HG02884 (cell line): ENCODE measurements at regions not wholly inside any gene's neighbourhood (a gene's known extent, or its start where the extent isn't known, plus 50 kb on each side); places are given as distances from the start of the nearest gene placed in this dataset.
"Not testable (repeated sequence)": the region's sequence is repeated elsewhere in the genome, so short reads cannot be mapped to it uniquely, and the experiment has no call there.

Experiments
- ATAC-seq: cut with Tn5 transposase; IDR thresholded peaks from one replicate; pipeline ENCODE4 v1.9.1; 2021; ENCODE audit warnings: mild to moderate bottlenecking, moderate library complexity; ENCODE audit not compliant: unreplicated experiment

DNA sequence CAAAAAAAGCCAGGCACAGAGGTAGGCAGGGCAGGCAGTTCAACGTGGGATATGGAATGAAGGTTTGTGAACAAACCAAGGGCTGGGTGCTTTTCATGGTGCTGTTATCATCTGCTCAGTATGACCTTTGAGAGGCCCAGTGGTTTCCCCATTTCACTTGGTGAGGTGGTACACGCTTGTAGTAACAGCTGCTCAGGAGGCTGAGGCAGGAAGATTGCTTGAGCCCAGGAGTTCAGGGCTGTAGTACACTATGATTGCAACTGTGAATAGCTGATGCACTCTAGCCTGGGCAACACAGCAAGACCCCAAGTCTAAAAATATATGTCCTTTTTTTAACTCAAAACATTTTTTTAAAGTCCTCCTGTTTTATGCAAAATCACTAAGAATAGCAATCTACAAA lies 174.8 kb downstream of the ENC1 start:
- ATAC-seq, result no peak

DNA sequence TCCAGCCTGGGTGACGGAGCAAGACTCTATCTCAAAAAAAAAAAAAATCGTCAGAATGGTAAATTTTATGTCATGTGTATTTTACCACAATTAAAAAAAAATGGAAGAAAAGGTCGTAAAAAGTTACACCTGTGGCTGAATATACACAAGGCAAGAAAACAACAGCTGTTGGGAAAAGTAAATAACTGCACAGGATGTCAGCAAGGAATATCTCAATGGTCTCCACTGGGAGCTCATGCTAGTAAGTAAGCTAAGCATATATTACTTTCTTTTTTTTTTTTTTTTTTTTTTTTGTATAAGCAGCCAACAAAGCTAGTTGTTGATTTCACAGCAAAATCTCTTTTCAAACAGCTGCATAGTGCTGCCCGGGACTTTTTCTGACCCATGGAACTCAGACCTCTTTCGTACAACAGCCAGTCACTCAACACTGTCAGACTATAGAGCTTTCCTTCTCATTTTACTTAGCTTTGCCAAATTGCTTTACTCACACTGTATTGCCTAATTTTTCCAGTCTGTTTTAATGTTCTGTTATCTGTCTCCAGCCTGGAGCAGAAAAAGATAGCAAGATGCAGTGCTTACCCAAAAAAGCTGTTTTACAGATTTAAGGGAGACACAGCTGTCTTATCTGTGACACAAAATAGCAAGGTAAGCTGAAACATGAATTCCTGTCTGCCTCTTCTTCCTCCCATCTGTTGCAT lies 175.9 kb downstream of the ENC1 start:
- no peak for ATAC-seq

GRCh38 chr5:74462356-74462755 lies 178.2 kb downstream of the ENC1 start:
- no peak for ATAC-seq

DNA sequence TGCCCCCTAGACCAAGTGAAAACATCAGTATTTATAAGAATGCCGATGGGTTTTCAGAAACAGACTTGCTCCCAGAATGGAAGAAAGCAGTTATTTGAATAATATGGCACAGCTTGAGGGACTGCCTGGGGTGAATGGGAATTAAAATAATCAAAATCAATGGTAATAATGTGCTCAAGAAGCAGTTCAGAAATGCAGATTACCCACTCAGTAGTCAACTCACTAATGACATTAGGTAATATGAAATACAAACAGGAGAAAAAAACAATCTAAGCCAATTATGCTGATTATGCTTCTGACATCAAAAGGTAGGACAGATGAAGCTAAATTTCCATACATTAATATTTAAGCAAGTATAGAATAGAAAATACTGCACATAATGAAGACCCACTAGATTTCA lies 179.3 kb downstream of the ENC1 start:
- ATAC-seq, result no peak

GRCh38 chr5:74460694-74461093 lies 179.8 kb downstream of the ENC1 start:
- ATAC-seq, result no peak

DNA sequence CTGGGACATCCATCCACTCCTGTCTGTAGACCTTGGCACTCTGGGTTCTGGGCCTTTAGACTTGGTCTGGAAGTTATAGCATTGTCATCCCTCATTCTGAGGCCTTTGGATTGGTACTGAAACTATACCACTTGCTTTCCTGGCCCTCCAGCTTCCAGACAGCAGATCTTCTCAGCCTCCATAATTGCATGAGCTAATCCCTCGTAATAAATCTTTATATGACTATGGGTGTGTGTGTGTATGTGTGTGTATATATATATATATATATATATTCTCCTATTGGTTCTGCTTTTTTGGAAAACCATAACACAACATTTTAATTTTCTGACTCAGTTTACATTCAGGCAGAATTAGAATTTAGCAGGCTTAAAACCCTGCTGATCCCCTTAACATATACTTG lies 180.5 kb downstream of the ENC1 start:
- no peak for ATAC-seq

- ATAC-seq, result no peak
Measured at GRCh38 chr5:74457876-74458275, 182.7 kb downstream of the ENC1 start.

GRCh38 chr5:74454263-74455030 lies 186.1 kb downstream of the ENC1 start:
- ATAC-seq, result no peak

DNA sequence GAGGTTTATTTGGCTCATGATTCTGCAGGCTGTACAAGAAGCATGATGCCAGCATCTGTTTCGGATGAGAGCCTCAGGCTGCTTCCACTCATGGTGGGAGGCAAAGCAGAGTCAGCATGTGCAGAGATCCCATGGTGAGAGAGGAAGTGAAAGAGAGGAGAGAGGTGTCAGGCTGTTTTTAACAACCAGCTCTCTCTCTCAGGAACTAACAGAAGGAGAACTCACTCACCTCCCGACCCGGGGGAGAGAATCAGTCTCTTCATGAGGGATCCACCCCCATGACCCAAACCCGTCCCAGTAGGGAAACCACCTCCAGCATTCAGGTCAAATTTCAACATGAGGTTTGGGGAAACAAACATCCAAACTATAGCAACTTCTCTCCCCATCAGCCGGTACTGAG lies 187.7 kb downstream of the ENC1 start:
- no peak for ATAC-seq

DNA sequence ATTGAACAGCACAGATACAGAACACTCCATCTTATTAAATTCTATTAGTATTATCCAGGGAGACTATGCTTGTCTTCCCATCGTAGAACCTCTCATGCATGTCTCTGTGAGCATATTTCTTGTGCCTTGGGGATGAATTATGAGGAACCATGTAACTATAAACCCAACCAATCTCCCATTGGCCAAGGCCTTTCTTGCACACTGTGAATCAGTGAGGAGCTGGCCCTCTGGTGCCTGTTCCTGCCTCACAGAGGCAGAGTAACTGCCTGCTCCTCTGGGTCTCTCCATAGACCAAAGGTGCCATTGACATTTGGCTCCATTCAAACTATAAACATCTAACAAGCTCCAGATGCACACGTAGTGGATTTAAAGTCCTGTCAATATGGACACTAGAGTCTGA lies 190.4 kb downstream of the ENC1 start:
- no peak for ATAC-seq

- ATAC-seq, result no peak
Measured at GRCh38 chr5:74446725-74447241, 193.7 kb downstream of the ENC1 start.

DNA sequence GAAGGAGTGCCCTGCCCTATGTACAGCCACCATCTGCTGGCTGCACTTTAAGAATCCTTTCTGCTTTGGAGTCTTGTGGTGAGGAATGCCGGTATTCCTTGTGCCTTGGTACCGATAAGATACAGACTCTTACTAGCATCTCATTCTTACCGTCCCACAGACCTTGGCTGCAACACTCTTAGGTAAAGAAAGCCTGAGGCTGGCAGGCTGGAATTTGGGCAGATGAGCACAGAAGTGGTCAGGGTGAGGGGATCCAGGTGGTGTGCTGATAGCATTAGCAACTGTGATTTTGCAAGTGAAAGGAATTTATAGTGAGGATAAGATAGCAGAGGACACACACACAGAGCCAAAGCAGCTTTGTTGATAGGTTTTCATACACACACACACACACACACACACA lies 198.1 kb downstream of the ENC1 start:
- ATAC-seq, result no peak

DNA sequence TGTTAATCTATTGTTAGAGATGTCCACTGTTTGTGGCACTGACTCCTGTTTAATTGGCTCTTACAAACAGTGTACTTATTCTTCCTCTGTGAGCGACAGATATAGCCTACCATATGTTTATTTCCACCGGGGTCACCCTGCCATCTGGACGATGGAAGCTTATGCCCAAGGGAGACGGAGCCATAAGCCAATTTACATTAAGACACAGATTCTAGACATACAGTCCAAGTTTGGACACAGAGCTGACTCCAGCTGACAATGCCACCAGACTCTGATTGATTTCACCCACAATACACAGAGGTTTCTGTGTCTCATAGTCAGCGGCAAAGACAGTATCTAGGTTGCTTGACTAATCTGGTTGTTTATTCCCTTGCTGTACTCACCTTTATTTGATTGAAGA lies 198.9 kb downstream of the ENC1 start:
- no peak for ATAC-seq

DNA sequence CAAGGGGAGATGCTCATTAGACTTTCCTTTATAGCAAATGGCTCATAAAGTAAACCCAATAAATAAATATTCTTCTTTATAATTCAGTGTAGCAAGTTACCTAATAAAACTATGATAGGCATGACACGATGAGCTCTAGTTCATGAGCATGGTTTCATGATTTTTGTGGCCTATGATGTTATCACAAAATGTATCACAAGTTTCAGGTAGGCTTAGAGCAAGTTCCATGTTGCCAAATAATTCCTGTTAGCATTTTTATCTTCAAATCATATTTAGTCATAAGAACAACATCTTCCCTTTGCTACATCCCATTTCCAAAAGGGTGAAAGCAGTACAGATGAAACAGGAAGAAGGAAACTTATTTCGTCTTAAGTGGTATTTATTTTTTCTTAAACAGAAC lies 200.2 kb downstream of the ENC1 start:
- ATAC-seq, result no peak

- ATAC-seq, result not testable (repeated sequence)
Measured at GRCh38 chr5:74437870-74438269, 202.7 kb downstream of the ENC1 start.

- no peak for ATAC-seq
Measured at GRCh38 chr5:74433896-74434829, 206.4 kb downstream of the ENC1 start.

- no peak for ATAC-seq
Measured at GRCh38 chr5:74433255-74433895, 207.2 kb downstream of the ENC1 start.

DNA sequence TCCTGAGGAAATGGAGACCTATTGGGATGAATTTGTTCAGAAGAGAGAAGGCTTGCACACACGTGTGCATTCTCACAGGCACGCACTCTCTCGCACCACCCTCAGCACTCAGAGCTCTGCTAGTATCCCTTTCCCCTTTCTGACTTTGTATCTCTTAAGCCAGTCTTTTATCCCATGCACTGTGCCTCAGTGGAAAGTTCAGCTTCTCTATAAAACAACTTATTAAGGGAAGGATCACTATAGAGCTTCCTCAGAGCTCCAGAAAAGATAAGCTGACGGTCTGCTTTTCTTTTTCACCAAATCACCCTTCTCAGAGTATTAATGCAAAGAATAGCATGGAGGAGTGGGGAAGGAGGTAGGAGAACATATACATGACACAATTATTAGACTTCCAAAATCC lies 207.8 kb downstream of the ENC1 start:
- no peak for ATAC-seq

- no peak for ATAC-seq
Measured at GRCh38 chr5:74432216-74432615, 208.3 kb downstream of the ENC1 start.

GRCh38 chr5:74431290-74431669 lies 209.2 kb downstream of the ENC1 start:
- no peak for ATAC-seq
